GM18907 (cell line): ENCODE measurements at regions not wholly inside any gene's neighbourhood (a gene's known extent, or its start where the extent isn't known, plus 50 kb on each side); places are given as distances from the start of the nearest gene placed in this dataset.
A peak's percentile ranks its signal among the peaks of the same experiment; 100 is the strongest.

Experiments
- ATAC-seq: cut with Tn5 transposase; IDR thresholded peaks from one replicate; pipeline ENCODE4 v1.9.1; 2021; ENCODE audit warnings: mild to moderate bottlenecking, moderate library complexity; ENCODE audit not compliant: unreplicated experiment

GRCh38 chr11:13062115-13062514 is 53.0 kb downstream of the RASSF10 start:
- ATAC-seq = no peak

- ATAC-seq = no peak
Observed at GRCh38 chr11:13064593-13064992, 55.5 kb downstream of the RASSF10 start.

DNA sequence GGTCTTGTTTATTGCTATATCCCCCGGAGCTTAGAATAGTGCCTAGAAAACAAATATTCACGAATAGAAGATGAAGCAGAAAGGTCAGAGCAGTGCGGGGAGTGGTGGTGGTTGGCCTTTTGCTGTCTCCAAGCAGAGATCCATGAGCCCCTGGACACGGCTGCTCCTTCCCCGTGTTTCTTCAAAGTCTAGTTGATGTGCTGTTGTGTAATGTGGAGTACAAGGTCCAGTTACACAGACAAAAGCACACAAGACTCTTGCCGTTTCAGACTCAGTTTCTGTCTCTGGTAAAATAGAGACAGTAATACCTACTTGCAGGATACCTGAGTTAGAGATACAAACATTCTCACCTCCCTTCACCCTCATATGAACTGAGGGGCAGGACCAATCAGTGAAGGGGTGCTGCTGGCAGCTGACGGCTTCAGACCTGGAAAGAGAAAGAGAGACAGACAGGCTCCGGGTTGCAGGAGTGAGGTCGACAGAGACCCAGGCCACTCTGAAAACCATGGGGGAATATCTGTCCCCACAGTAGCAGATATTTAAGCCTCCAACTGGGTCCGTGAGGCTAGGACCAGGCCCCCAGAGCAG is 56.2 kb downstream of the RASSF10 start:
- ATAC-seq = no peak

DNA sequence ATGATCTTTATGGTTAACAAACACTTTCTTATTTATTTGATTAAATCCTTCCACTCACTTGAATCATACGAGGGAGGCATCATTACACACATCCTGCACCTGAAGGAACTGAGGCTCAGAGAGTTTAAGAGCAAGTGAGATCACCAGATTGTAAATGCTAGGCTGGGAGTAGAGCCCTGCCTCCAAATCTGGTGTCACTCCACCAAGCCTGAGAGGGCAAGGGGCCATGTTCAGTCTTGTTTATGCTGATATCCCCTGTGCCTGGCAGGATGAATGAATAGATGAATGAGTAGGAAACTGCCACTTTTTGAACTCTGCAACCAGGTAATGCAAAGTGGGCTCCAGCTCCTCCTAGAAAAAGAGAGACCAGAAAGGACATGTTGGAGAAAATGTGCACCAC is 59.1 kb downstream of the RASSF10 start:
- ATAC-seq = no peak

DNA sequence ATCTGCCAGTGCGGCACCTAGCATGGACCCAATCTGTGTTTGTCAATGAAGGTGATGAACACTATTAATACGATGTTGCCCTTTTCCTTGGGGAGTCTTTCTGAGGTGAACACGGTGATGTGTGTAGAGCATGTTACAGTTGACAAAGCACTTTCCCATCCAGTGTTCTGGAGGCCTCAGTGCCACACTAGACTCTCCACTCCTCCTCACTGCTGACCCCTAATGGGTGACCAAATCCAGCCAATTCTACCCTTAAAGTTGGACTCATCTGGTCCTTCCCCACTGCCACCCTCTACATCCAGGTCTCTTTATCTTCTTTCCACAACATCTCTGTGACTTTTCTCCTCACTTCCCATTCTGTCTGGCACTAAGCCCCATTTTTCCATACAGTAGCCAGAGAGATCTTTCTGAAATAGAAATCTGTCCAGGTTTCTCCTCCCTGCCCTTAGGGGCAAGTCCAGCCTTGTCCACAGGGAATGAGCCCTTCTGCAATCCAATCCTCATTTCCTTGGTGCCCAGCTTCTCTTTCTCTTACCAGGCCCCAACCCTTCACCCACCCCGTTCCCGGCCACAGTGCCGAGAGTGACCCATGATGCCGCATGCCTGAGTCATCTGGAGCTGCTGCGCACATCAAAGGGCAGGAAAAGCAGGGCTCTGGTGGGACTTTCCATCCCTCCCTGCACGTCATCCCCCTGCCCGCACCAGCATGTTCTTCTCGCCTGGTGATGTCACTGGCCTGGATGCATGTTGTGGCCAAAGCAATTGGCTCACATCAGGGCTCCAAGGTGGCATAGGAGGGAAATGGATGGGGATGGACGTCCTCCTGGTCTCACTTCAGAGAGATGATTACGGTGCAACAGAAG is 64.2 kb downstream of the RASSF10 start:
- ATAC-seq = no peak

DNA sequence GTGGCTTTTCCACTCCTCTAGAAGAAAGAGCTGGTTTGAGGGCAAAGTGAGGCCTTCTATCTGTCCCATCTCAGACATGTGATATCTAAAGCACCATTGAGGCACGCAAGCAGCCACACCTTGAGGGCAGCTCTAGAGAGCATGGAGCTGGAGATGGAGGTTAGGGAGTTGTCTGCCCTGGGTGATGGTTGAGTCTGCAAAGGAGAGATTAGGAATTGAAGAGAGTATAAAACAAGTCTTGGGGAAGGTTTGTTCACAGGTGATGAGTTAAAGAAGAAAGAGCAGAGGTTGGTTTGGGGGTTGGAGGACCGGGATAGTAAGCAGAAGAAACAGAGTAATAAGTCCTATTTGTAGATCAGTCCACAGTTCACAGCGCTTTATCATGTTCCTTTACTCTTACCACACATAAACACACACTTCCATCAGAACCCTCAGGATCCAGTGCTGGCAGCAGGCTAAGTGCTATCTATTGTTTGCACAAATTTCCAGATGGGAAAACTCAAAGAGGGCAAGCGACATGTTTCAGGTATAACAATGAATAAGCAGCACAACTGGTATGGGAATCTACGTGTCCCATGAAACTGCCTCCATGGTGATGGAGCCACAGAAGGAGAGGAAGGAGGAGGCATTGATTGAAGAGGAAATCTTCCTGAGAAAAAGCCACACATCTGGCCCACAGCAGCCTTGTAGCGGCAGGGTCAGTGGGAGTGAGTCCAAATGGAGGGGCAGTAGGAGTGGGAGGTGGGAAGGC is 65.8 kb downstream of the RASSF10 start:
- ATAC-seq = no peak

GRCh38 chr11:13076961-13077360 is 67.8 kb downstream of the RASSF10 start:
- no peak for ATAC-seq

DNA sequence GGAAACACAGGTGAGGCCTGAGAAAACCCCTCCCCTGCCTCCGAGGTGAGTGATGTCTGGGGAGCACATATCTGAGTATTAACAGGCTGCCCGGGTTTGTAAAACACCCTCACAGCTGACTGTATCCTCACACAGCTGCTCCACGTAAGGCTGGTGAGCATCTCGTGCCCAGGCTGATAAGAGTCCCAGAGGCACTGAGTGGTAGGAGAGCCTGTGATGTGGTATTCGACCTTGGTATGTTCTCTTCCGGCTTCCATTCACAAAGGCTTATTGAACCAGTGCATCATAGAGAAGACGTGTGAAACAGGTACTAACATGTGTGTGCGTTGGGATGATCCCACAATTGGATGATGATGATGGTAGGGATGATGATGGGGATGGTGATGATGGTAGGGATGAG is 71.7 kb downstream of the RASSF10 start:
- no peak for ATAC-seq

- ATAC-seq = no peak
Observed at GRCh38 chr11:13082588-13082987, 73.5 kb downstream of the RASSF10 start.

- ATAC-seq = no peak
Observed at GRCh38 chr11:13090228-13090708, 81.2 kb downstream of the RASSF10 start.

- no peak for ATAC-seq
Observed at GRCh38 chr11:13091373-13091772, 82.3 kb downstream of the RASSF10 start.

DNA sequence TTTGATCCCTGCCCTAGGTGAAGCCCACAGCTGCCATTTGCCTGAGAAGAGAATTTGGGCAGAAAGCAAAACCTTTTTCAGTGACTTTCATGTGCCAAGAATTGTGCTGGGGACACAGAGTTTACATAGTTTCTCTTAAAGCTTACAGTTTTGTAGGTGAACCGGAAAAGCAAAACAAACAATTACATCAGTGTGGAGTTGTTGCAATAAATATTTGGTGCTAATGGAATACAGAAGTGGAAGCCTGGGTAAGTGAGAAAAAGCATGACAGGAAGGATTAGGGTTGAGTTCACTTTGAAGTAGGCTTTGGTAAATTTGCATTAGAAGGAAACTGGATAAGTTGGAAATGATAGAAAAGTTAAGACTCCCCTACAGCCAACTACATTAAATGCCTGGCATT is 82.7 kb downstream of the RASSF10 start:
- ATAC-seq = no peak

DNA sequence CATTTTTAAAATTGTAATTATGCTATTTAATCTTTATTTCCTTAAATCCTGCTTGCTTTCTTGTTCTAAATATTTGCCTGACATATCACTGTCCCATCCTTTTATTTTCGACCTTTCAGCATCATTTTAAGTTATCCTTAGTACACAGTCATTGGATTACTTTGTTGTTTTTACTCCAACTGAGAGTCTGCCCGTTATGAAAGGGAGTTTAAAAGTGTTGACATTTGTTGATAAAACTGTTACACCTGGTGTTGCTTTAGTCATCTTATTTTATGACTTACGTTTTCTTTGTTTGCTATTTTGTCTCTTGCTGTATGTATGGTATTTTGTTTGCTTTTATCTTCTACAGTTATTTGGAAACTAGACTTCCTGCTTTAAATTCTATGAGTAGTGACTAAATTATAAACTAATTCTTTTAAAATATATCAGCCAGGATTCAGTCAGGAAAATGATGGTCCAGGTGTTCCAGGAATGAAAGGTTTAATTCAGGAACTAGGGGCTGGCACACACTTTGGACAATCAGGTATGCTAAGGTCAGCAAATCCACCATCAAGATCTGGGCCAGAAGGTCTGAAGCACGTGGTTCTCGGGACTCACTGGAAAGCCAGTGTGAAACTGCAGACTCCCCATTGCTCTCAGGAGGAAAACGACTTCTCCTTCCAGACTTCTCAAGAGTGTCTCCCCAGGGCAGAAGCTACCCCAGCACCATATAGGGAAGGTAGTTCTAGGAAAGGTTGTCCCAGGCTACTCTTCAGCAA is 86.0 kb downstream of the RASSF10 start:
- ATAC-seq = no peak

DNA sequence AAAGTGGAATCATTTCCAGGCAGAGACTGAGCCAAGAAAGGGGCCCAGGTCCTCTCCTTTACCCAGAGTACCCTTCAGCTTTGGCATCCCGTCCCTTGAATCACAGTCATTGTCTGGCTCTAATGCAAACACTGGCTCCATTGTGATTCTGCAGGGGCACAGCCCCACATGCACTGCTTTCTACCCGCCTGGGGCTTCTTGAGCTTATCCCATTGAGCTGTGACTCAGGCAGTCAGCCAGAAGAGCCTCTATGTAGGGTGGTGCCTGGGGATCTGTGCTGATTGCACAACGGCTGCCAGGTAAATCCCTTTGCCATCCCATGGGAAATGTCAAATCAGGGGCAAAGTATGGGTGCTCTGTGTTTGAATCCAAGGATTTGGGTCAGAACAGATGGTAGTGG is 88.9 kb downstream of the RASSF10 start:
- no peak for ATAC-seq

- no peak for ATAC-seq
Observed at GRCh38 chr11:13098616-13099289, 89.6 kb downstream of the RASSF10 start.

DNA sequence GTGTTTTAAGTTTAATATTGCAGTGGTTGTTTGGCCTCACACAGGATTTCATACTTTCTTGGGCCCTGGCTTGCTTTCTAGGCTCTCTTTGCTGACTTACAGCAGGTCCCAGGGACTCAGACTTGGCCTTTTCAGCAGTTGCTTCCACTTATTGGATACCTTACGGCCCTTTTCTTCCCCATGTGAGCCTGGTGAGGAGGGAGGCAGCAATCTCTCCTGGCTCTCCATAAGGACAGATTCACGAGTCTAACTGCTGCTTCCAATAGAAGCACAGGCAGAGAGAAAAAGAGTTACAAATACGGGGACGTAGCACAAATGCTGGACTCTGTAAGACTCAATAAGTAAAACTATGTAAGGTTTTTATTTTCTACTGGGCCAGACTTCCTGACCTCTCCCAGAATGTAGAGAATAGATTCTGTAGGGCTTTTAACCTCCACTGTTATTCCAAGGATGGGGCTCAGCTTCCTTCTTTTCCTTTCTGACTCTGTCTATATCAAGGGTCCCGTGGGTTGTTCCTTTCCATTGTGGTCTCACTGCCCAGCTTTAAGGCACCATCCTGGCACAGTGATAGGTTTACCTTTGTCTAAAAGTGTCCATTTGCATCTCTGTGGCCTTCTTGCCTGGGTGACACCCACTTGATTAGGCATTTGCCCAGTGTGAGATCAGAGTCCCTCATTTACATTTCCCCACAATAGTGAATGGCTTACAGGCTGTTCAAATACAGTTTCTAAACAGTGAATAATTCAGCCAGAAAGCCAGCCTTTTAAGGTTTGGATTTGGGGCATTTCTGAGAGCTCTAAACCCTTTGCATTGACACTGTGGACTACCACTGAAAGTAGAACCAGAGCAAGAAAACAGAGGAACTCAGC is 92.8 kb downstream of the RASSF10 start:
- peak; percentile 62 for ATAC-seq

GRCh38 chr11:13102513-13102840 is 93.4 kb downstream of the RASSF10 start:
- no peak for ATAC-seq

- ATAC-seq = no peak
Observed at GRCh38 chr11:13102865-13103539, 93.9 kb downstream of the RASSF10 start.

DNA sequence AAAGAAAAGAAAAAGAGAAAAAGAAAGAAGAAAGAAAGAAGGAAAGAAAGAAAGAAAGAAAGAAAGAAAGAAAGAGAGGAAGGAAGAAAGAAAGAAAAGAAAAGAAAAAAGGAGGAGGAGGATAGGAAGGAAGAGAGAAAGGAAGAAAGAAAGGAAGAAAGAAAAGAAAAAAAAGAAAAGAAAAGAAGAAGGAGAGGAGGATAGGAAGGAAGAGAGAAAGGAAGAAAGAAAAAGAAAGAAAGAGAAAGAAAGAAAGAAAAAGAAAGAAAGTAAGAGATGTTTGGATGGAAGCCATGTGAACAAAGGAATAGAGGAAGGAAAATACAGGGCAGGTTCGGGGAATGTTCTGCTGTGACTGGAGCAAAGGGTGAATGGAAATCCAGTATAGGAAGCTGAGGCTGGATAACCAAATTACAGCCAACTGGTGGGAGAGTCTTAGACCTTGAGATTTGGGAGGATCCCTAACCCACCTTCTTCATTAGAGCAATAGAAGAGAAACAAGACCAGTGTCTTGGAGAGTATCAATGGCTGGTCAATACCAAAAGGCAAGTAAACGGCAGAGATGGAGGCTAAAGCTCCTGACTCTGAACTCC is 94.9 kb downstream of the RASSF10 start:
- ATAC-seq = no peak
